RWPE2 (cell line): ENCODE measurements at regions not wholly inside any gene's neighbourhood (a gene's known extent, or its start where the extent isn't known, plus 50 kb on each side); places are given as distances from the start of the nearest gene placed in this dataset.

ENCODE experiments used
- ATAC-seq: fragments of 200-7000 bp; cut with Tn5 transposase; 3 replicates; pipeline ENCODE4 v1.9.1; 2021; ENCODE audit warnings: low read depth
- DNase-seq: peaks from one replicate; pipeline ENCODE4 v3.0.0-alpha.2; 2020; ENCODE audit warnings: low spot score
- H3K27ac ChIP-seq: fragments of 450-650 bp; 2 replicates; pipeline ENCODE4 v1.5.1; 2017; ENCODE audit warnings: mild to moderate bottlenecking; ENCODE audit not compliant: poor library complexity, severe bottlenecking
- H3K27me3 ChIP-seq: fragments of 250-450 bp; sonication (Bioruptor Pico); 2 replicates; pipeline ENCODE4 v1.5.1; 2021; ENCODE audit warnings: mild to moderate bottlenecking, moderate library complexity; ENCODE audit not compliant: insufficient read depth, poor library complexity, severe bottlenecking
- H3K36me3 ChIP-seq: fragments of 250-450 bp; sonication (Bioruptor Pico); 2 replicates; pipeline ENCODE4 v1.5.1; 2020; ENCODE audit warnings: low read depth, mild to moderate bottlenecking, moderate library complexity
- H3K4me1 ChIP-seq: fragments of 250-450 bp; sonication (Bioruptor Pico); 2 replicates; pipeline ENCODE4 v1.5.1; 2021; ENCODE audit warnings: mild to moderate bottlenecking, moderate library complexity; ENCODE audit not compliant: insufficient read depth, poor library complexity, severe bottlenecking
- H3K4me3 ChIP-seq: fragments of 250-450 bp; sonication (Bioruptor Pico); 2 replicates; pipeline ENCODE4 v1.5.1; 2021; ENCODE audit warnings: mild to moderate bottlenecking, moderate library complexity; ENCODE audit not compliant: severe bottlenecking
- H3K9me3 ChIP-seq: fragments of 250-450 bp; sonication (Bioruptor Pico); 2 replicates; pipeline ENCODE4 v1.5.1; 2021; ENCODE audit warnings: mild to moderate bottlenecking, moderate library complexity; ENCODE audit not compliant: severe bottlenecking
- CTCF ChIP-seq: fragments of 450-650 bp; IDR thresholded peaks from one replicate; pipeline ENCODE4 v1.5.1; 2017; ENCODE audit warnings: mild to moderate bottlenecking, moderate library complexity; ENCODE audit not compliant: poor library complexity, severe bottlenecking

GRCh38 chr5:112548246-112548881 is 129.3 kb upstream of the EPB41L4A start:
- Histone ChIP-seq H3K9me3 (no peaks in the 10 kb centered on the region), H3K36me3 (no peaks in the 10 kb centered on the region), H3K4me3 (no peak overlapping the region), H3K27me3 (peaks cover 3% of the 10 kb centered on the region), H3K4me1 (no peaks in the 10 kb centered on the region), H3K27ac (no peak overlapping the region)
- DNase-seq (no peak), ATAC-seq (peak; percentile 61)
- no peak for TF ChIP-seq CTCF

GRCh38 chr5:112549127-112549526 is 130.1 kb upstream of the EPB41L4A start:
- H3K27me3 ChIP-seq, result no peaks in the 10 kb centered on the region
- no peak overlapping the region for H3K4me3 ChIP-seq
- H3K36me3 ChIP-seq, result no peaks in the 10 kb centered on the region
- no peaks in the 10 kb centered on the region for H3K4me1 ChIP-seq
- H3K27ac ChIP-seq, result no peak overlapping the region
- no peak for ATAC-seq
- TF ChIP-seq CTCF, result no peak
- no peak for DNase-seq
- H3K9me3 ChIP-seq, result no peaks in the 10 kb centered on the region

- ATAC-seq, result no peak
- H3K27ac ChIP-seq, result no peak overlapping the region
These were observed 130.6 kb upstream of the EPB41L4A start for GRCh38 chr5:112549605-112550166.

GRCh38 chr5:112551419-112552032 is 132.4 kb upstream of the EPB41L4A start:
- no peaks in the 10 kb centered on the region for H3K36me3 ChIP-seq
- no peak overlapping the region for H3K4me3 ChIP-seq
- no peak overlapping the region for H3K27ac ChIP-seq
- DNase-seq (no peak), ATAC-seq (peak; percentile 53; the same call in 1 of the 3 replicates)
- no peaks in the 10 kb centered on the region for H3K27me3 ChIP-seq
- H3K9me3 ChIP-seq, result no peaks in the 10 kb centered on the region
- no peaks in the 10 kb centered on the region for H3K4me1 ChIP-seq
- peak; percentile 95 for TF ChIP-seq CTCF

More at GRCh38 chr5:112549605-112550166, 130.6 kb upstream of the EPB41L4A start:
- no peak for DNase-seq
- H3K9me3 ChIP-seq, result no peaks in the 10 kb centered on the region
- no peaks in the 10 kb centered on the region for H3K4me1 ChIP-seq
- no peak overlapping the region for H3K4me3 ChIP-seq
- no peaks in the 10 kb centered on the region for H3K36me3 ChIP-seq
- H3K27me3 ChIP-seq, result no peaks in the 10 kb centered on the region
- TF ChIP-seq CTCF, result no peak

- DNase-seq, result no peak
- no peak overlapping the region for H3K4me3 ChIP-seq
- no peaks in the 10 kb centered on the region for H3K4me1 ChIP-seq
- TF ChIP-seq CTCF, result no peak
- H3K27ac ChIP-seq, result no peak overlapping the region
- no peaks in the 10 kb centered on the region for H3K9me3 ChIP-seq
- H3K27me3 ChIP-seq, result no peaks in the 10 kb centered on the region
- no peaks in the 10 kb centered on the region for H3K36me3 ChIP-seq
- no peak for ATAC-seq
These were observed 133.1 kb upstream of the EPB41L4A start for GRCh38 chr5:112552216-112552615.
